ENCODE measurements at regions not wholly inside any gene's neighbourhood (a gene's known extent, or its start where the extent isn't known, plus 50 kb on each side); places are given as distances from the start of the nearest gene placed in this dataset.
"Not testable (repeated sequence)": the region's sequence is repeated elsewhere in the genome, so short reads cannot be mapped to it uniquely, and the experiment has no call there.

- DNase-seq, result no peak
Observed at GRCh38 chr2:133843551-133843950, 275.3 kb upstream of the NCKAP5 start.

- peak; percentile 24 for DNase-seq
Observed at GRCh38 chr2:133844214-133844892, 276.1 kb upstream of the NCKAP5 start.

- no peak for DNase-seq
Observed at GRCh38 chr2:133846476-133846875, 278.2 kb upstream of the NCKAP5 start.

- no peak for DNase-seq
Observed at GRCh38 chr2:133847591-133847990, 279.3 kb upstream of the NCKAP5 start.

- no peak for DNase-seq
Observed at GRCh38 chr2:133848111-133848649, 279.9 kb upstream of the NCKAP5 start.

GRCh38 chr2:133849341-133849740 lies 281.1 kb upstream of the NCKAP5 start:
- DNase-seq, result no peak

GRCh38 chr2:133854603-133855200 lies 286.4 kb upstream of the NCKAP5 start:
- DNase-seq, result no peak

- DNase-seq, result no peak
Observed at GRCh38 chr2:133855526-133855925, 287.3 kb upstream of the NCKAP5 start.

GRCh38 chr2:133856678-133857077 lies 288.4 kb upstream of the NCKAP5 start:
- no peak for DNase-seq

GRCh38 chr2:133859578-133859977 lies 291.3 kb upstream of the NCKAP5 start:
- no peak for DNase-seq

GRCh38 chr2:133862400-133862977 lies 294.2 kb upstream of the NCKAP5 start:
- DNase-seq, result no peak

- DNase-seq, result no peak
Observed at GRCh38 chr2:133863106-133863800, 295.0 kb upstream of the NCKAP5 start.

GRCh38 chr2:133865141-133865540 lies 296.9 kb upstream of the NCKAP5 start:
- no peak for DNase-seq

GRCh38 chr2:133867166-133867565 lies 298.9 kb upstream of the NCKAP5 start:
- no peak for DNase-seq

GRCh38 chr2:133871545-133872209 lies 303.4 kb upstream of the NCKAP5 start:
- no peak for DNase-seq

- no peak for DNase-seq
Observed at GRCh38 chr2:133878326-133878725, 310.1 kb upstream of the NCKAP5 start.

GRCh38 chr2:133879703-133880102 lies 311.4 kb upstream of the NCKAP5 start:
- no peak for DNase-seq

GRCh38 chr2:133882159-133882558 lies 313.9 kb upstream of the NCKAP5 start:
- DNase-seq, result not testable (repeated sequence)

- DNase-seq, result no peak
Observed at GRCh38 chr2:133884739-133885381, 316.6 kb upstream of the NCKAP5 start.

- DNase-seq, result no peak
Observed at GRCh38 chr2:133885847-133886246, 317.6 kb upstream of the NCKAP5 start.

GRCh38 chr2:133886735-133887675 lies 318.7 kb upstream of the NCKAP5 start:
- DNase-seq, result peak; percentile 19
